Mesendoderm (in vitro differentiated cells): ENCODE measurements at regions not wholly inside any gene's neighbourhood (a gene's known extent, or its start where the extent isn't known, plus 50 kb on each side); places are given as distances from the start of the nearest gene placed in this dataset.

Source experiments
- DNase-seq: peaks from one replicate; pipeline ENCODE4 v3.0.0; 2013
- H2AK5ac ChIP-seq: 2 replicates; pipeline ENCODE4 v1.6.1; 2013; ENCODE audit warnings: low read length, inconsistent platforms
- H2BK120ac ChIP-seq: 2 replicates; pipeline ENCODE4 v1.6.1; 2013; ENCODE audit warnings: low read depth, mild to moderate bottlenecking, low read length, moderate library complexity, mixed read lengths
- H2BK15ac ChIP-seq: replicated peaks from 2 replicates; pipeline ENCODE4 v1.6.1; 2013; ENCODE audit warnings: low read depth, mild to moderate bottlenecking, moderate library complexity
- H2BK5ac ChIP-seq: 2 replicates; pipeline ENCODE4 v1.6.1; 2013; ENCODE audit warnings: low read length, inconsistent platforms
- H3K18ac ChIP-seq: 2 replicates; pipeline ENCODE4 v1.6.1; 2013; ENCODE audit warnings: mild to moderate bottlenecking, low read length, mixed read lengths
- H3K23ac ChIP-seq: one replicate; pipeline ENCODE4 v1.6.1; 2013; ENCODE audit warnings: low read length
- H3K27ac ChIP-seq: 2 replicates; pipeline ENCODE4 v1.5.1; 2013; ENCODE audit warnings: low read depth, mild to moderate bottlenecking, inconsistent platforms, low read length, moderate library complexity
- H3K27me3 ChIP-seq: 2 replicates; pipeline ENCODE4 v1.6.1; 2013; ENCODE audit warnings: low read length, control low read depth, mild to moderate bottlenecking, inconsistent platforms; ENCODE audit not compliant: insufficient read depth, poor library complexity
- H3K36me3 ChIP-seq: 2 replicates; pipeline ENCODE4 v1.6.1; 2013; ENCODE audit warnings: low read length, inconsistent platforms; ENCODE audit not compliant: control insufficient read depth, insufficient read depth
- H3K4ac ChIP-seq: one replicate; pipeline ENCODE4 v1.6.1; 2013; ENCODE audit warnings: low read depth, mild to moderate bottlenecking, low read length, moderate library complexity
- H3K4me1 ChIP-seq: 2 replicates; pipeline ENCODE4 v1.6.1; 2013; ENCODE audit warnings: low read depth, low read length, inconsistent platforms; ENCODE audit not compliant: control insufficient read depth
- H3K4me2 ChIP-seq: 2 replicates; pipeline ENCODE4 v1.6.1; 2013; ENCODE audit warnings: low read length
- H3K4me3 ChIP-seq: 2 replicates; pipeline ENCODE4 v1.5.1; 2013; ENCODE audit warnings: mild to moderate bottlenecking, low read length
- H3K56ac ChIP-seq: one replicate; pipeline ENCODE4 v1.6.1; 2013; ENCODE audit warnings: low read length
- H3K79me1 ChIP-seq: 2 replicates; pipeline ENCODE4 v1.6.1; 2013; ENCODE audit warnings: low read length, inconsistent platforms
- H3K79me2 ChIP-seq: 2 replicates; pipeline ENCODE4 v1.6.1; 2013; ENCODE audit warnings: mild to moderate bottlenecking, low read length; ENCODE audit not compliant: control insufficient read depth, insufficient read depth
- H3K9ac ChIP-seq: 2 replicates; pipeline ENCODE4 v1.6.1; 2013; ENCODE audit warnings: low read length, inconsistent platforms
- H4K5ac ChIP-seq: one replicate; pipeline ENCODE4 v1.6.1; 2013; ENCODE audit warnings: low read length
- H4K8ac ChIP-seq: one replicate; pipeline ENCODE4 v1.6.1; 2013; ENCODE audit warnings: low read depth, mild to moderate bottlenecking, control low read depth, low read length, moderate library complexity
- WGBS: extraction: QIAGEN DNeasy Blood & Tissue Kit; methylation state at CpG from one replicate; pipeline ENCODE4 v1.1.7; 2013; ENCODE audit warnings: low lambda C conversion rate, missing lambda C conversion rate; ENCODE audit not compliant: insufficient coverage; ENCODE audit errors: extremely low coverage; 5-methylcytosine and 5-hydroxymethylcytosine counted together

DNA sequence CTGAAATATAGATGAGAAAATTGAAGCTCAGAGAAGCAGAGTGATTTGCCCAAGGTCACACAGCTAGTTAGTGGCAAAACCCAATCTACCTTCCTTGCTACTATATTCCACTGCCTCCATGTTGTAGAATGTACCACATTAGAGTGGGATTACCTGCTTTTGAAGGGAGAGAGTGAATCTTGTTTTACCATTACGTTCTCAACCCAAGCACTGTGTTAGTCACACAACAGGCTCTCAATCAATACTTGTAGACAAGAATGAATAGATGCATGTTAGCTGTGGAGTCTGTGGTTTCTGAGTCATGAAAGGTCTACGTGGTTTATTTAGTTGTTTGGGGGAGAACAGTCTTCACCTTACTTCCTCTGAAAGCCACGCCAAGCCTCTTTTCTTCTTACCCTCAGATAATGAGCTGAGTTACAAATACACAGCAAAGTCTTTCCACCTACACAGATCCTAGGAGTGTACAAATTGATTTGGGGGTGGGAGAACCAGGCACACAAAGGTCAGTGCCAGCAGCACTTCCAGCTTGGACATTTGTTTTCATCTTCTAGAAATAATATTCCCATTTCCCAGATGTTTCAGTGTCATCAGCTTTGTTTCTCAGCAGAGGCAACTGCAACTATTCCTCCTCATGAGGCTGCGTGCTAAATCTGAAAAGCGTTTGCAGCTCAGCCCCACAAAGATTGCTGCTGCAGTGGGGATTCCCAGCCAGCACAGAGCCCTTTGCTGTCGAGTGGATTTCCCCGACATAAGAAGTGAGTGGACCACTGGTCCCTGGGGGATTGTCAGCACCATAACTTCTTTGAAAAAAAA, 71.5 kb upstream of the ADO start:
- no peak overlapping the region for H3K27ac ChIP-seq
- no peaks in the 10 kb centered on the region for H3K4me1 ChIP-seq
- WGBS = no CpG with 5 or more reads among the region's 7 CpGs

DNA sequence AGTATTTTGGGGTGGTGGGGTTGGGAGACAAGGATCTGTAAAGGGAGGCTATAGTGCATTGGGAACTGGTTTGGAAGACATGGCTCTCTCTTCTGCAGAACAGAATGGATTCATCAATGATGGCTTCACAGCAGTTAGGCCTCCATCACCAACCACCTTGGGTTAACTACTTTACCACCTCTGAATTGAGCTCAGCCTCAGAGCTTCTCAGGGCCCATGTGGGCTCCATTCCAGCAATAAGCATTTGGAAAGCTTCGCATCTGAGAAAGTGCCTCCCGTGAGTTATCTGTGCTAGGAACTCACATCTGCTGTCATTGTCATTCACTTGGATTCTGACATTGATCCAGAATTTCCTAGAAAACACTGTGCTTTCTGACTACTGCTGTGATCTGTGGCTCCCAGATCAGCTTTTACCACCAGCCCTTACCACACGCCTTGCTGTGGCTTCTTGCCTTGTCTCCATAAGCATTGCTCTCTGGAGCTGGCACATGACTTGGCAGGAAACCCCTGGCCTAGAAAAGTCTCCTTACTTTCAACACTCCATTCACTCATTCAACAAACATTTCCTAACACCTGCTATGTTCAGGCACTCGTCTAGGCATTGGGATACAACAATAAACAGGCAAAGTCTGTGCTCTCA, 70.7 kb upstream of the ADO start:
- no peak overlapping the region for H3K4ac ChIP-seq
- no peaks in the 10 kb centered on the region for H3K36me3 ChIP-seq
- H3K4me3 ChIP-seq = no peak overlapping the region
- H2BK5ac ChIP-seq = no peak overlapping the region
- H3K27me3 ChIP-seq = no peaks in the 10 kb centered on the region
- no peak overlapping the region for H3K4me2 ChIP-seq
- H3K79me1 ChIP-seq = no peaks in the 10 kb centered on the region
- H3K18ac ChIP-seq = no peak overlapping the region
- no peak for DNase-seq
- no peak overlapping the region for H3K9ac ChIP-seq
- no peak overlapping the region for H4K8ac ChIP-seq
- H2BK120ac ChIP-seq = no peak overlapping the region
- no peak overlapping the region for H4K5ac ChIP-seq
- H3K4me1 ChIP-seq = no peaks in the 10 kb centered on the region
- H2BK15ac ChIP-seq = no peak overlapping the region
- no peak overlapping the region for H3K56ac ChIP-seq
- no peak overlapping the region for H3K23ac ChIP-seq
- H2AK5ac ChIP-seq = no peak overlapping the region
- H3K79me2 ChIP-seq = no peaks in the 10 kb centered on the region
- WGBS = no CpG with 5 or more reads among the region's 4 CpGs
- no peak overlapping the region for H3K27ac ChIP-seq

More for the DNA sequence above, 71.5 kb upstream of the ADO start:
- no peaks in the 10 kb centered on the region for H3K79me1 ChIP-seq
- H3K79me2 ChIP-seq = no peaks in the 10 kb centered on the region
- no peak overlapping the region for H3K4ac ChIP-seq
- H2AK5ac ChIP-seq = no peak overlapping the region
- H2BK5ac ChIP-seq = no peak overlapping the region
- H3K4me3 ChIP-seq = no peak overlapping the region
- no peak overlapping the region for H4K5ac ChIP-seq
- H3K56ac ChIP-seq = no peak overlapping the region
- no peak overlapping the region for H3K4me2 ChIP-seq
- no peak overlapping the region for H2BK120ac ChIP-seq
- no peak overlapping the region for H4K8ac ChIP-seq
- no peak for DNase-seq
- H3K9ac ChIP-seq = no peak overlapping the region
- H3K36me3 ChIP-seq = no peaks in the 10 kb centered on the region
- no peaks in the 10 kb centered on the region for H3K27me3 ChIP-seq
- no peak overlapping the region for H3K18ac ChIP-seq
- H2BK15ac ChIP-seq = no peak overlapping the region
- H3K23ac ChIP-seq = no peak overlapping the region

DNA sequence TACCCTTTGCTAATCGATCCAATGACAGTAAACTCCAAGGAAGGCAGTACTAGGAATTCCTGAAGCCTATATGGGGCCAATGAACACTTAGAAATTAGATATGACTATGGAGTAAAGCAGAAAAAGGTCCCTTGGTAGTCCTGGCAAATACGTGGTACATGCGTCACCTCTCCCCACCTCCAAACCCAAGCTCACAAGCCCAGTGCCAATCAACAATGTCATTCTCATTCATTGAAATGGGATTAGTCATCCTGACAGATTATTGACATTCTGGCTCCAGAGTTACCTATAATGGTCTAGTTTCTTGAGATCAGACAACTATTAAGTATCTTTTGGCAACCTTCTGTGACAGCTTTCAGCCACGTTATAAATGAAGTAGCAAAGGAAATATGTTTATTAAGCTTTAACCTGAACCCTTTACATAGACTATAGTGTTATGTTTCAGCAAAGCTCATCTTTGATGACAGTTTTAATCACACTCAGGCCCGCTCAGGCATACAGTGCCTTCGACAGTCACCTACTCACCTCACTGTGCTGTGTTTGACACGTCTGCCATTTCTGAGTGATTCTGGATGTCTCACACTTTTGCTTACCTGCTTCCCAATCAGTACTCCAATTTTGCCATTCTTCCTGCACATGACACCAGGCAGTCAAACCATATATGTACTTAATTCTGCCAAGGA, 69.6 kb upstream of the ADO start:
- Histone ChIP-seq H3K56ac (no peak overlapping the region), H2BK5ac (no peak overlapping the region), H3K79me2 (no peaks in the 10 kb centered on the region), H2BK15ac (no peak overlapping the region), H3K4me3 (no peak overlapping the region), H3K9ac (no peak overlapping the region), H3K27me3 (no peaks in the 10 kb centered on the region), H3K4me1 (no peaks in the 10 kb centered on the region), H3K79me1 (no peaks in the 10 kb centered on the region), H3K27ac (no peak overlapping the region), H3K36me3 (no peaks in the 10 kb centered on the region), H4K8ac (no peak overlapping the region), H3K23ac (no peak overlapping the region), H4K5ac (no peak overlapping the region), H2AK5ac (no peak overlapping the region), H3K4me2 (no peak overlapping the region), H3K18ac (no peak overlapping the region), H3K4ac (no peak overlapping the region), H2BK120ac (no peak overlapping the region)
- WGBS = no CpG with 5 or more reads among the region's 7 CpGs
- DNase-seq = no peak

DNA sequence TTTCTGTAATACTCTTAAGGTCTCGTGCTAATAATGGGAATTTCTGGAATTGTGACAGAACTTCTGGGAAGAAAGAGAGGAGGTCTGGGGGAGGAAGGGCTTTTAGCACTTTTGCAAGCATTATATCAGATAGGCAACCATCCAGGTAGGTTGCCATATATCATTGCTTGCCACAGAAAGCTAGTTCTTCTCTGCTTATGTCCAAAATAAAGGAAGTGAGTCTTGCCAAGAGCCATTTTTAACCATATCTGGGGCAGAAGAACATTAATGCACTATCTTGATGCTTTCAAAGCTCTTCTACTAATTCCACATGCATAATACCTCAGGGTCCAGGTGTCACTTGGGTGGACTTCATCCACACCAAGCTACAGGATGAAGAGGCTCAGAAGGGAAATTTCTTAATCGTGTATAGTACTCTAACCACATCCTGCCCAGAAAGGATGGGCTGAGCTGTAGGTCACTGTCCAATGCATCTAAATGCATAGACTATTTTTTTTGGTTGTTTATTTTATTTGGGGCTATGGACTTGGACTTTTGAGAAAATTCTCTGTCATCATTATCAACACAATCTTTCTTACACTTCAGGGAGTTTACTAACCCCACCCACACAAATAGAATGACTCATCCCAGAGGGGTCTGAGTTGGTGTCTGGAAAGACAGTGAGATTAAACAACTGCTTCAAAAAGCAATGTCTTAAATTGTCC, 68.9 kb upstream of the ADO start:
- no peak overlapping the region for H3K9ac ChIP-seq
- H3K4me1 ChIP-seq = no peaks in the 10 kb centered on the region
- no peak overlapping the region for H3K18ac ChIP-seq
- H2AK5ac ChIP-seq = no peak overlapping the region
- no peaks in the 10 kb centered on the region for H3K27me3 ChIP-seq
- H3K36me3 ChIP-seq = no peaks in the 10 kb centered on the region
- no peak overlapping the region for H3K27ac ChIP-seq
- no peak overlapping the region for H4K5ac ChIP-seq
- H4K8ac ChIP-seq = no peak overlapping the region
- H3K79me2 ChIP-seq = no peaks in the 10 kb centered on the region
- no peak overlapping the region for H3K56ac ChIP-seq
- no peak overlapping the region for H3K23ac ChIP-seq
- H3K4me3 ChIP-seq = no peak overlapping the region
- no peak for DNase-seq
- no CpG with 5 or more reads among the region's 2 CpGs for WGBS
- no peak overlapping the region for H2BK5ac ChIP-seq
- no peak overlapping the region for H2BK120ac ChIP-seq
- no peak overlapping the region for H3K4me2 ChIP-seq
- H3K4ac ChIP-seq = no peak overlapping the region
- H3K79me1 ChIP-seq = no peaks in the 10 kb centered on the region
- H2BK15ac ChIP-seq = no peak overlapping the region

DNA sequence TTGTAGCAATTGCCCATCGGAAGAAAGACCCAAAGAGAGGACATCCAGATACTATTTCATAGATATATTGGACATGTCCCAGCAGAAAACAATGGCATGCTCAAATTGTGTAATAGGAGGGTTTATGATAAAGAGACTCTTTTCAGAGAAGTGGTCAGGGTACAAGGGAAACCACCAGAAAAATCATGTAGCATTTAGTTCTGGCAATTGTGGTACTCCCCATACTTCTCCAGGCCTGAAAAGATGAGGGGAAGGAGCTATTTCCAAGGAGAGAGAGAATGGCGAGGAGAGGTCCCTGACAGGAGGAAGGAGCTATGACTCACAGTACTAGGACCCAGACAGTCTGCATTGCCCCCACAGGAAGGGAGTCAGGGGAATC, 68.4 kb upstream of the ADO start:
- Histone ChIP-seq H3K4me3 (no peak overlapping the region), H2BK5ac (no peak overlapping the region), H3K27ac (no peak overlapping the region), H3K27me3 (no peaks in the 10 kb centered on the region), H3K79me1 (no peaks in the 10 kb centered on the region), H3K56ac (no peak overlapping the region), H3K23ac (no peak overlapping the region), H4K5ac (no peak overlapping the region), H4K8ac (no peak overlapping the region), H3K4me2 (no peak overlapping the region), H2BK120ac (no peak overlapping the region), H3K79me2 (no peaks in the 10 kb centered on the region), H3K9ac (no peak overlapping the region), H3K4ac (no peak overlapping the region), H2AK5ac (no peak overlapping the region), H2BK15ac (no peak overlapping the region), H3K18ac (no peak overlapping the region), H3K4me1 (no peaks in the 10 kb centered on the region), H3K36me3 (no peaks in the 10 kb centered on the region)
- no CpG with 5 or more reads among the region's 2 CpGs for WGBS
- no peak for DNase-seq
